ENCODE measurements at regions not wholly inside any gene's neighbourhood (a gene's known extent, or its start where the extent isn't known, plus 50 kb on each side); places are given as distances from the start of the nearest gene placed in this dataset.
"Not testable (repeated sequence)": the region's sequence is repeated elsewhere in the genome, so short reads cannot be mapped to it uniquely, and the experiment has no call there.

GRCh38 chrX:12082959-12083358 is 55.3 kb upstream of the FRMPD4 start:
- TF ChIP-seq CTCF (IDR thresholded peaks at IDR 0.05); EZH2 (IDR thresholded peaks at IDR 0.05; ENCODE audit: borderline replicate concordance, insufficient read depth, low read depth, low read length, poor library complexity, severe bottlenecking): not testable (repeated sequence)
